H1 (cell line): ENCODE measurements at regions not wholly inside any gene's neighbourhood (a gene's known extent, or its start where the extent isn't known, plus 50 kb on each side); places are given as distances from the start of the nearest gene placed in this dataset.

ENCODE experiments used
- CTCF ChIA-PET: fragments of 300-600 bp; sonication (Branson Sonifier 250); formaldehyde crosslinking; loops from one replicate; lab custom pipeline; 2021; ENCODE audit not compliant: partially characterized antibody; lab: Charles Lee
- POLR2A ChIA-PET: fragments of 300-600 bp; sonication (Branson Sonifier 250); formaldehyde crosslinking; loops from one replicate; lab custom pipeline; 2021; ENCODE audit warnings: inconsistent platforms; ENCODE audit not compliant: partially characterized antibody; lab: Charles Lee
- DNase-seq, 2 experiments: peaks; one replicate each; pipeline versions ENCODE4 v3.0.0 to v3.0.0-alpha.2; 2010 to 2022; ENCODE audit warnings: low spot score in 2 of 2, low read depth in 1 of 2, mixed read lengths in 1 of 2
- FAIRE-seq: peaks from 2 replicates; lab custom pipeline; 2011; peaks lifted over from hg19 to GRCh38; lab: Jason Lieb, UNC
- H2AFZ ChIP-seq: 2 replicates; pipeline ENCODE4 v1.8.1; 2012; ENCODE audit warnings: low read length, inconsistent platforms
- H2AK5ac ChIP-seq: 2 replicates; pipeline ENCODE4 v1.6.1; 2013; ENCODE audit warnings: low read depth, low read length
- H2BK120ac ChIP-seq: replicated peaks from 2 replicates; pipeline ENCODE3; 2013; ENCODE audit warnings: low read depth, low read length, inconsistent platforms
- H2BK12ac ChIP-seq: 2 replicates; pipeline ENCODE4 v1.6.1; 2013; ENCODE audit warnings: low read depth, low read length
- H2BK15ac ChIP-seq: 2 replicates; pipeline ENCODE4 v1.6.1; 2013; ENCODE audit warnings: low read length
- H2BK20ac ChIP-seq: 2 replicates; pipeline ENCODE4 v1.6.1; 2013; ENCODE audit warnings: low read length
- H2BK5ac ChIP-seq: 2 replicates; pipeline ENCODE4 v1.6.1; 2013; ENCODE audit warnings: low read depth, low read length
- H3K14ac ChIP-seq: 2 replicates; pipeline ENCODE4 v1.6.1; 2013; ENCODE audit warnings: inconsistent platforms; ENCODE audit not compliant: insufficient read length
- H3K18ac ChIP-seq: 2 replicates; pipeline ENCODE4 v1.6.1; 2013; ENCODE audit warnings: low read length; ENCODE audit errors: extremely low read depth
- H3K23ac ChIP-seq: 2 replicates; pipeline ENCODE4 v1.6.1; 2013; ENCODE audit warnings: inconsistent platforms; ENCODE audit not compliant: insufficient read length
- H3K23me2 ChIP-seq: 2 replicates; pipeline ENCODE4 v1.6.1; 2013; ENCODE audit warnings: low read depth, low read length
- H3K27ac ChIP-seq: 2 replicates; pipeline ENCODE4 v1.6.1; 2011; ENCODE audit warnings: low read depth, low read length, inconsistent platforms
- H3K27me3 ChIP-seq, 4 experiments: replicated peaks in 1 of 4; 1 replicate in 1 of 4; 2 replicates in 3 of 4; pipeline versions ENCODE4 v1.6.1 to v1.8.1; 2011 to 2013; ENCODE audit warnings: low read length in 3 of 4, mild to moderate bottlenecking in 3 of 4, inconsistent platforms in 2 of 4, mixed read lengths in 2 of 4, moderate library complexity in 1 of 4; ENCODE audit not compliant: control insufficient read depth in 3 of 4, insufficient read depth in 3 of 4; ENCODE audit errors: extremely low read depth in 1 of 4
- H3K36me3 ChIP-seq, 4 experiments: 2 replicates each; pipeline versions ENCODE4 v1.6.1 to v1.8.1; 2011 to 2013; ENCODE audit warnings: mild to moderate bottlenecking in 4 of 4, low read length in 3 of 4, moderate library complexity in 2 of 4, control low read depth in 1 of 4, inconsistent platforms in 1 of 4; ENCODE audit not compliant: insufficient read depth in 4 of 4, control insufficient read depth in 2 of 4
- H3K4ac ChIP-seq: replicated peaks from 2 replicates; pipeline ENCODE3; 2013; ENCODE audit warnings: low read length, low read depth, mixed read lengths, inconsistent platforms; ENCODE audit not compliant: insufficient read length
- H3K4me1 ChIP-seq, 4 experiments: replicated peaks in 1 of 4; 1 replicate in 1 of 4; 2 replicates in 3 of 4; pipeline versions ENCODE4 v1.6.1 to v1.8.1; 2011 to 2013; ENCODE audit warnings: low read length in 3 of 4, inconsistent platforms in 2 of 4, mixed read lengths in 1 of 4; ENCODE audit not compliant: insufficient read depth in 4 of 4, control insufficient read depth in 3 of 4
- H3K4me2 ChIP-seq, 2 experiments: 2 replicates each; pipeline versions ENCODE4 v1.6.1 to v1.8.1; 2011 to 2013; ENCODE audit warnings: low read depth in 2 of 2, low read length in 2 of 2, control low read depth in 1 of 2, inconsistent platforms in 1 of 2, mild to moderate bottlenecking in 1 of 2; ENCODE audit not compliant: insufficient read depth in 1 of 2
- H3K4me3 ChIP-seq, 4 experiments: fragments of 200-600, 300-600 bp in 1 of 4; sonication (generic), shearing (Covaris generic), sonication (Bioruptor Twin) in 1 of 4; 2 replicates each; pipeline versions ENCODE4 v1.5.1 to v1.8.1; 2011 to 2016; ENCODE audit warnings: low read length in 4 of 4, low read depth in 3 of 4, control low read depth in 2 of 4, inconsistent platforms in 2 of 4, mild to moderate bottlenecking in 2 of 4, mixed read lengths in 1 of 4, moderate library complexity in 1 of 4; ENCODE audit not compliant: insufficient read depth in 2 of 4; ENCODE audit errors: extremely low read depth in 1 of 4
- H3K56ac ChIP-seq: replicated peaks from 2 replicates; pipeline ENCODE3; 2013; ENCODE audit warnings: low read depth, mild to moderate bottlenecking, mixed read lengths, low read length, inconsistent platforms; ENCODE audit not compliant: insufficient read length
- H3K79me1 ChIP-seq: 2 replicates; pipeline ENCODE4 v1.6.1; 2013; ENCODE audit warnings: low read depth, low read length, control low read depth
- H3K79me2 ChIP-seq, 2 experiments: 2 replicates each; pipeline versions ENCODE4 v1.6.1 to v1.8.1; 2012 to 2013; ENCODE audit warnings: low read length in 2 of 2, mild to moderate bottlenecking in 2 of 2, inconsistent platforms in 1 of 2; ENCODE audit not compliant: insufficient read depth in 2 of 2, control insufficient read depth in 1 of 2
- H3K9ac ChIP-seq, 4 experiments: replicated peaks in 1 of 4; 1 replicate in 1 of 4; 2 replicates in 3 of 4; pipeline versions ENCODE4 v1.6.1 to v1.8.1; 2011 to 2013; ENCODE audit warnings: low read depth in 3 of 4, low read length in 3 of 4, control low read depth in 2 of 4, mild to moderate bottlenecking in 2 of 4, moderate library complexity in 2 of 4, inconsistent platforms in 1 of 4; ENCODE audit errors: extremely low read depth in 1 of 4
- H3K9me3 ChIP-seq, 2 experiments: 2 replicates each; pipeline versions ENCODE4 v1.6.1 to v1.8.1; 2012 to 2013; ENCODE audit warnings: mild to moderate bottlenecking in 2 of 2, moderate library complexity in 2 of 2, control low read depth in 1 of 2, inconsistent platforms in 1 of 2, low read depth in 1 of 2, low read length in 1 of 2, mixed read lengths in 1 of 2; ENCODE audit not compliant: insufficient read depth in 2 of 2
- H4K20me1 ChIP-seq, 2 experiments: replicated peaks in 1 of 2; 2 replicates each; pipeline versions ENCODE3 to v1.8.1; 2011 to 2013; ENCODE audit warnings: inconsistent platforms in 2 of 2, low read length in 2 of 2, mild to moderate bottlenecking in 1 of 2; ENCODE audit not compliant: insufficient read depth in 2 of 2, control insufficient read depth in 1 of 2
- H4K5ac ChIP-seq: 2 replicates; pipeline ENCODE4 v1.6.1; 2013; ENCODE audit warnings: low read length, low read depth, mixed read lengths, inconsistent platforms; ENCODE audit not compliant: insufficient read length
- H4K8ac ChIP-seq: 2 replicates; pipeline ENCODE4 v1.8.0; 2013; ENCODE audit warnings: mild to moderate bottlenecking, moderate library complexity, low read length, inconsistent platforms; ENCODE audit not compliant: insufficient read depth; ENCODE audit errors: extremely low read depth
- H4K91ac ChIP-seq: replicated peaks from 2 replicates; pipeline ENCODE3; 2013; ENCODE audit warnings: low read length, mixed read lengths, inconsistent platforms; ENCODE audit not compliant: insufficient read length
- GTF2F1 ChIP-seq: IDR thresholded peaks from 2 replicates; pipeline ENCODE4 v1.6.1; 2012; ENCODE audit warnings: low read depth, low read length, improper control_type of control experiment, borderline replicate concordance
- POU5F1 ChIP-seq: IDR thresholded peaks from 2 replicates; pipeline ENCODE4 v1.6.1; 2011; ENCODE audit warnings: low read depth, mild to moderate bottlenecking, low read length, moderate library complexity
- RAD21 ChIP-seq, 2 experiments: IDR thresholded peaks in 1 of 2; conservative IDR thresholded peaks in 1 of 2; 2 replicates each; pipeline ENCODE4 v1.6.1; 2011; ENCODE audit warnings: low read depth in 2 of 2, low read length in 2 of 2, improper control_type of control experiment in 1 of 2, inconsistent platforms in 1 of 2, mild to moderate bottlenecking in 1 of 2, moderate library complexity in 1 of 2
- SIN3A ChIP-seq, 2 experiments: IDR thresholded peaks in 1 of 2; conservative IDR thresholded peaks in 1 of 2; 2 replicates each; pipeline ENCODE4 v1.6.1; 2011 to 2012; ENCODE audit warnings: low read length in 2 of 2, improper control_type of control experiment in 1 of 2, low read depth in 1 of 2, mild to moderate bottlenecking in 1 of 2
- SIX5 ChIP-seq: IDR thresholded peaks from 2 replicates; pipeline ENCODE4 v1.6.1; 2011; ENCODE audit warnings: mild to moderate bottlenecking, low read depth, low read length
- SRF ChIP-seq: IDR thresholded peaks from 2 replicates; pipeline ENCODE4 v1.6.1; 2011; ENCODE audit warnings: mild to moderate bottlenecking, low read depth, low read length, moderate library complexity
- WGBS, 2 experiments: shearing (Covaris generic) in 1 of 2; methylation state at CpG; one replicate each; pipeline versions ENCODE4 v1.1.6 to v1.1.7; 2013 to 2015; ENCODE audit warnings: low lambda C conversion rate in 2 of 2, mixed read lengths in 2 of 2, inconsistent platforms in 1 of 2, low coverage in 1 of 2, missing lambda C conversion rate in 1 of 2; ENCODE audit not compliant: insufficient replicate concordance in 2 of 2, insufficient coverage in 1 of 2, insufficient read length in 1 of 2; ENCODE audit errors: extremely low coverage in 1 of 2, missing lambda C conversion rate in 1 of 2; 5-methylcytosine and 5-hydroxymethylcytosine counted together
- TF ChIP-seq, protein P1 (sequence below): IDR thresholded peaks from 2 replicates; pipeline ENCODE4 v1.6.1; 2012; ENCODE audit warnings: inconsistent platforms

DNA sequence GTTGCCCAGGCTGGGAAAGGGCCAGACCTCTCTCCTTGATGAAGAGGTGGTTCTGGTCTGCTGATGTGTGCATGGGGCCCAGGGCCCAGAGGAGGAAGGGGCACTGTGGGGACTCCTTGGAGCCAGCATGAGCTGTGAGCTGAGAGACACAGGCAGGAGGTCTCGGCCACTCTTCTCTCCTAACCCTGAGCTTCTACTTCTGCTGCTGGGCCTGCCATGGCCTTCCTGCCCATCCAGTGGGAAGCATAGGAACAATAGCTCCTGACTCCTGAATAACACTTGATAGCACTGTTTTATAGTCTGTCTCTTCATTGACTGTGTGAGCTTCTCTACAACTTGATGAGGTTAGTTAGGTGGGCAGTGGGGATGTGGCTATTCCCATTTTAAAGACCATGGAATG, 181.1 kb downstream of the UTP18 start:
- Histone ChIP-seq H3K56ac (no peak overlapping the region), H4K91ac (no peak overlapping the region), H3K4me2 (no peak overlapping the region), H3K14ac (no peak overlapping the region), H3K23ac (no peak overlapping the region), H3K18ac (no peak overlapping the region), H4K20me1 (no peaks in the 10 kb centered on the region), H3K36me3 (no peaks in the 10 kb centered on the region), H3K79me2 (no peaks in the 10 kb centered on the region), H4K5ac (no peak overlapping the region), H4K8ac (no peak overlapping the region), H2BK20ac (no peak overlapping the region), H3K27me3 (no peaks in the 10 kb centered on the region), H2BK12ac (no peak overlapping the region), H3K23me2 (no peaks in the 10 kb centered on the region), H2BK5ac (no peak overlapping the region), H3K79me1 (no peaks in the 10 kb centered on the region), H2AFZ (no peak overlapping the region), H2BK15ac (no peak overlapping the region), H3K4ac (no peak overlapping the region), H3K4me3 (no peak overlapping the region), H3K27ac (no peak overlapping the region), H2BK120ac (no peak overlapping the region), H3K9ac (no peak overlapping the region), H3K4me1 (no peaks in the 10 kb centered on the region), H3K9me3 (no peaks in the 10 kb centered on the region), H2AK5ac (no peak overlapping the region)
- WGBS, 2 experiments, result 92% methylated on average over 1 of the region's 1 CpG; no CpG with 5 or more reads in 1 of the 2 experiments
- POLR2A ChIA-PET, result no interaction called here
- no peak for DNase-seq
- CTCF ChIA-PET, result interaction anchor here (0.8 to 1.6 kb wide), 6 partner anchors 9 to 78 kb away, joined by 3 to 5 read pairs (median 4); no protein-coding TSS in a partner anchor
- FAIRE-seq, result no peak
- TF ChIP-seq SRF, result no peak
- TF ChIP-seq POU5F1, result no peak
- no peak for TF ChIP-seq SIN3A (conservative IDR thresholded peaks at IDR 0.05 in 1 of 2, IDR thresholded peaks at IDR 0.05 in 1 of 2; ENCODE audit: low read depth in 1 of 2, low read length in 2 of 2)
- TF ChIP-seq GTF2F1, result no peak
- TF ChIP-seq, protein P1, sequence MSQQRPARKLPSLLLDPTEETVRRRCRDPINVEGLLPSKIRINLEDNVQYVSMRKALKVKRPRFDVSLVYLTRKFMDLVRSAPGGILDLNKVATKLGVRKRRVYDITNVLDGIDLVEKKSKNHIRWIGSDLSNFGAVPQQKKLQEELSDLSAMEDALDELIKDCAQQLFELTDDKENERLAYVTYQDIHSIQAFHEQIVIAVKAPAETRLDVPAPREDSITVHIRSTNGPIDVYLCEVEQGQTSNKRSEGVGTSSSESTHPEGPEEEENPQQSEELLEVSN, result no peak
- TF ChIP-seq SIX5, result no peak
- TF ChIP-seq RAD21 (IDR thresholded peaks at IDR 0.05 in 1 of 2, conservative IDR thresholded peaks at IDR 0.05 in 1 of 2; ENCODE audit: low read depth in 2 of 2, low read length in 2 of 2), result no peak
